Myocyte (in vitro differentiated cells): ENCODE measurements at regions not wholly inside any gene's neighbourhood (a gene's known extent, or its start where the extent isn't known, plus 50 kb on each side); places are given as distances from the start of the nearest gene placed in this dataset.

Experiments used
- DNase-seq: peaks from one replicate; pipeline ENCODE4 v3.0.0-alpha.2; 2012; ENCODE audit warnings: low read depth

GRCh38 chr11:119889111-119889510 lies 160.1 kb upstream of the NECTIN1 start:
- DNase-seq, result no peak

- DNase-seq, result no peak
Observed at GRCh38 chr11:119888119-119888518, 159.1 kb upstream of the NECTIN1 start.

GRCh38 chr11:119886667-119887230 lies 157.7 kb upstream of the NECTIN1 start:
- DNase-seq, result no peak

- no peak for DNase-seq
Observed at GRCh38 chr11:119885861-119886567, 157.0 kb upstream of the NECTIN1 start.

GRCh38 chr11:119885067-119885466 lies 156.1 kb upstream of the NECTIN1 start:
- DNase-seq, result no peak

GRCh38 chr11:119882316-119882715 lies 153.3 kb upstream of the NECTIN1 start:
- no peak for DNase-seq

GRCh38 chr11:119880873-119881272 lies 151.9 kb upstream of the NECTIN1 start:
- DNase-seq, result no peak

- DNase-seq, result no peak
Observed at GRCh38 chr11:119880143-119880542, 151.1 kb upstream of the NECTIN1 start.

GRCh38 chr11:119878990-119879389 lies 150.0 kb upstream of the NECTIN1 start:
- DNase-seq, result no peak

GRCh38 chr11:119876841-119877240 lies 147.8 kb upstream of the NECTIN1 start:
- DNase-seq, result no peak

GRCh38 chr11:119875841-119876600 lies 147.0 kb upstream of the NECTIN1 start:
- DNase-seq, result no peak

GRCh38 chr11:119874660-119875238 lies 145.7 kb upstream of the NECTIN1 start:
- no peak for DNase-seq

GRCh38 chr11:119873761-119874421 lies 144.9 kb upstream of the NECTIN1 start:
- no peak for DNase-seq

GRCh38 chr11:119872611-119873310 lies 143.8 kb upstream of the NECTIN1 start:
- DNase-seq, result no peak

- DNase-seq, result no peak
Observed at GRCh38 chr11:119865661-119866156, 136.7 kb upstream of the NECTIN1 start.

- DNase-seq, result no peak
Observed at GRCh38 chr11:119864836-119865235, 135.8 kb upstream of the NECTIN1 start.

GRCh38 chr11:119863851-119864601 lies 135.0 kb upstream of the NECTIN1 start:
- no peak for DNase-seq

- DNase-seq, result no peak
Observed at GRCh38 chr11:119863236-119863635, 134.2 kb upstream of the NECTIN1 start.

- DNase-seq, result no peak
Observed at GRCh38 chr11:119861160-119861559, 132.2 kb upstream of the NECTIN1 start.

- no peak for DNase-seq
Observed at GRCh38 chr11:119860561-119861094, 131.6 kb upstream of the NECTIN1 start.
